AG10803 (cell line): ENCODE measurements at regions not wholly inside any gene's neighbourhood (a gene's known extent, or its start where the extent isn't known, plus 50 kb on each side); places are given as distances from the start of the nearest gene placed in this dataset.

Source experiments
- DNase-seq: peaks from one replicate; pipeline ENCODE4 v3.0.0; 2010; ENCODE audit warnings: low read depth
- H3K4me3 ChIP-seq: 2 replicates; pipeline ENCODE4 v1.5.1; 2011; ENCODE audit warnings: mild to moderate bottlenecking, low read length, control low read depth
- TF ChIP-seq, protein P1 (sequence below): conservative IDR thresholded peaks from 2 replicates; pipeline ENCODE4 v1.5.1; 2011; ENCODE audit warnings: mild to moderate bottlenecking, low read length, control low read depth, inconsistent platforms

DNA sequence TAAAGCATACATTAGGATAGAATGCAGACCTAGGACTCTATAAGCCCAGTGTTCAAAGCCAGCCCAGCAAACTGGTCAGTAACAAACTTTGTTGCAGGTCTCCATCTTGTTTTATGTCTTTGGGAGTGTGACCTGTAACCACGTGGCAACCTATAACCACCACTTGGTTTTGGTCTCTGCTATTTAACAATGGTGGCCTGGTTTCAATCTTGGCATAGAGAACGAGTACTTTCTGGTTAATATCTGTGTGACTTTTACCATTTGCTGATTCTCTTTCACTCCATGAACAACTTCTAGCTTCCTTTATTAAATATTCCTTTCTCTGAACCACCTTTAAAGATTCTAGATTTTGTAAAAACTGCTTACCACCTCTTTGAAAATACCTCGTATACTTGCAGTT is 118.5 kb downstream of the KCNS3 start:
- TF ChIP-seq, protein P1, sequence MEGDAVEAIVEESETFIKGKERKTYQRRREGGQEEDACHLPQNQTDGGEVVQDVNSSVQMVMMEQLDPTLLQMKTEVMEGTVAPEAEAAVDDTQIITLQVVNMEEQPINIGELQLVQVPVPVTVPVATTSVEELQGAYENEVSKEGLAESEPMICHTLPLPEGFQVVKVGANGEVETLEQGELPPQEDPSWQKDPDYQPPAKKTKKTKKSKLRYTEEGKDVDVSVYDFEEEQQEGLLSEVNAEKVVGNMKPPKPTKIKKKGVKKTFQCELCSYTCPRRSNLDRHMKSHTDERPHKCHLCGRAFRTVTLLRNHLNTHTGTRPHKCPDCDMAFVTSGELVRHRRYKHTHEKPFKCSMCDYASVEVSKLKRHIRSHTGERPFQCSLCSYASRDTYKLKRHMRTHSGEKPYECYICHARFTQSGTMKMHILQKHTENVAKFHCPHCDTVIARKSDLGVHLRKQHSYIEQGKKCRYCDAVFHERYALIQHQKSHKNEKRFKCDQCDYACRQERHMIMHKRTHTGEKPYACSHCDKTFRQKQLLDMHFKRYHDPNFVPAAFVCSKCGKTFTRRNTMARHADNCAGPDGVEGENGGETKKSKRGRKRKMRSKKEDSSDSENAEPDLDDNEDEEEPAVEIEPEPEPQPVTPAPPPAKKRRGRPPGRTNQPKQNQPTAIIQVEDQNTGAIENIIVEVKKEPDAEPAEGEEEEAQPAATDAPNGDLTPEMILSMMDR = no peak
- no peak overlapping the region for H3K4me3 ChIP-seq
- DNase-seq = no peak

DNA sequence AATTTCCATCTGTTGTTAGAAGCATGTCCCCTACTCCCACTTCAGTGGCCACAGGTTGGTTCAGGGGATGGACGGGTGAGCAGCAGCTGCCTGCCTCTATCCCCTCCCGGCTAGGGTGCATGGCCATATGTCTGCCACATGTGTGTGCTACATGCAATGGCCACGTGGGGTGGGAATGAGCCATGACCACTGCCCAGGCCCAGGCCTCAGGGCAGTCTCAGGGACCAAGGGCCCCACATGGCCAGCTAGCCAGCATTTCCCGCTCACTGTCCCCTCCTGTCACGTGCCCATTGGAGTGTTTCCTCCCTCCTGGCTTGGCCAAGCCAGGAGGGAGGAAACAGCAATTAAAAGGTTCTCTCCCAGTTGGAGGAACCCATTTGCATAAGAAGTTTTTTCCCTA is 117.1 kb downstream of the KCNS3 start:
- no peak for DNase-seq
- TF ChIP-seq, protein P1 = no peak
- no peak overlapping the region for H3K4me3 ChIP-seq
